Astrocyte (in vitro differentiated cells and primary cell): ENCODE measurements at regions not wholly inside any gene's neighbourhood (a gene's known extent, or its start where the extent isn't known, plus 50 kb on each side); places are given as distances from the start of the nearest gene placed in this dataset.

ENCODE experiments used
- DNase-seq: peaks from one replicate; pipeline ENCODE4 v3.0.0-alpha.2; 2010; ENCODE audit warnings: low read depth
- FAIRE-seq: peaks from 2 replicates; lab custom pipeline; 2011; peaks lifted over from hg19 to GRCh38; lab: Jason Lieb, UNC
- H2AFZ ChIP-seq: 2 replicates; pipeline ENCODE4 v1.6.0; 2012; ENCODE audit warnings: low read depth, low read length, inconsistent platforms
- H3K27ac ChIP-seq: 2 replicates; pipeline ENCODE4 v1.5.1; 2011; ENCODE audit warnings: low read depth, low read length, inconsistent platforms
- H3K27me3 ChIP-seq: 2 replicates; pipeline ENCODE4 v1.6.0; 2011; ENCODE audit warnings: low read length, inconsistent platforms; ENCODE audit not compliant: insufficient read depth
- H3K36me3 ChIP-seq: 2 replicates; pipeline ENCODE4 v1.5.1; 2011; ENCODE audit warnings: low read length, inconsistent platforms; ENCODE audit not compliant: insufficient read depth
- H3K4me1 ChIP-seq: 2 replicates; pipeline ENCODE4 v1.5.1; 2011; ENCODE audit warnings: low read length, inconsistent platforms; ENCODE audit not compliant: insufficient read depth
- H3K4me2 ChIP-seq: 2 replicates; pipeline ENCODE4 v1.6.0; 2012; ENCODE audit warnings: low read length, inconsistent platforms
- H3K4me3 ChIP-seq: 2 replicates; pipeline ENCODE4 v1.5.1; 2011; ENCODE audit warnings: low read depth, mild to moderate bottlenecking, low read length, inconsistent platforms; ENCODE audit not compliant: insufficient read depth
- H3K79me2 ChIP-seq: 2 replicates; pipeline ENCODE4 v1.6.0; 2012; ENCODE audit warnings: mild to moderate bottlenecking, low read length, inconsistent platforms; ENCODE audit not compliant: insufficient read depth
- H3K9ac ChIP-seq: 2 replicates; pipeline ENCODE4 v1.6.0; 2012; ENCODE audit warnings: mild to moderate bottlenecking, low read length, inconsistent platforms
- H3K9me3 ChIP-seq: 2 replicates; pipeline ENCODE4 v1.5.1; 2012; ENCODE audit warnings: low read depth, mild to moderate bottlenecking, low read length, inconsistent platforms; ENCODE audit not compliant: insufficient read depth
- H4K20me1 ChIP-seq: 2 replicates; pipeline ENCODE4 v1.6.0; 2012; ENCODE audit warnings: low read length, inconsistent platforms; ENCODE audit not compliant: insufficient read depth
- H3K27ac Mint-ChIP-seq: one replicate; pipeline ENCODE4 v1.8.0; 2021; ENCODE audit warnings: mild to moderate bottlenecking, mixed read lengths; ENCODE audit not compliant: unreplicated experiment
- H3K27me3 Mint-ChIP-seq: one replicate; pipeline ENCODE4 v1.8.0; 2021; ENCODE audit warnings: low read depth, mixed read lengths; ENCODE audit not compliant: unreplicated experiment
- H3K36me3 Mint-ChIP-seq: one replicate; pipeline ENCODE4 v1.8.0; 2021; ENCODE audit warnings: low read depth, mixed read lengths; ENCODE audit not compliant: unreplicated experiment
- H3K4me1 Mint-ChIP-seq: one replicate; pipeline ENCODE4 v1.8.0; 2021; ENCODE audit warnings: low read depth, mixed read lengths; ENCODE audit not compliant: unreplicated experiment
- H3K4me3 Mint-ChIP-seq: one replicate; pipeline ENCODE4 v1.8.0; 2021; ENCODE audit warnings: mild to moderate bottlenecking, moderate library complexity, mixed read lengths; ENCODE audit not compliant: unreplicated experiment
- H3K9me3 Mint-ChIP-seq: one replicate; pipeline ENCODE4 v1.8.0; 2021; ENCODE audit warnings: mild to moderate bottlenecking, mixed read lengths; ENCODE audit not compliant: unreplicated experiment
- CTCF ChIP-seq: IDR thresholded peaks from 2 replicates; pipeline ENCODE4 v1.5.1; 2011; ENCODE audit warnings: low read depth, mild to moderate bottlenecking, inconsistent platforms, low read length, moderate library complexity; ENCODE audit not compliant: insufficient read depth
- EZH2 ChIP-seq: IDR thresholded peaks from 2 replicates; pipeline ENCODE4 v1.6.1; 2012; ENCODE audit warnings: mild to moderate bottlenecking, low read length, inconsistent platforms; ENCODE audit not compliant: insufficient read depth

- H3K9ac ChIP-seq, result no peak overlapping the region
- H3K4me2 ChIP-seq, result no peak overlapping the region
- FAIRE-seq, result no peak
- H3K4me3 ChIP-seq, result no peak overlapping the region
- H3K79me2 ChIP-seq, result no peaks in the 10 kb centered on the region
- no peaks in the 10 kb centered on the region for H3K36me3 Mint-ChIP-seq
- peaks cover 3% of the 10 kb centered on the region for H3K4me1 ChIP-seq
- H3K9me3 Mint-ChIP-seq, result no peaks in the 10 kb centered on the region
- no peak overlapping the region for H3K27ac Mint-ChIP-seq
- DNase-seq, result no peak
- no peak overlapping the region for H3K27ac ChIP-seq
- no peaks in the 10 kb centered on the region for H3K36me3 ChIP-seq
- no peaks in the 10 kb centered on the region for H3K9me3 ChIP-seq
- H3K4me3 Mint-ChIP-seq, result no peak overlapping the region
- peaks cover 10% of the 10 kb centered on the region for H3K4me1 Mint-ChIP-seq
- no peak overlapping the region for H2AFZ ChIP-seq
- no peaks in the 10 kb centered on the region for H3K27me3 ChIP-seq
- H4K20me1 ChIP-seq, result no peaks in the 10 kb centered on the region
- no peaks in the 10 kb centered on the region for H3K27me3 Mint-ChIP-seq
- TF ChIP-seq CTCF, result no peak
- no peak for TF ChIP-seq EZH2
These were observed 102.2 kb upstream of the GADD45A start for GRCh38 chr1:67582625-67583461.

DNA sequence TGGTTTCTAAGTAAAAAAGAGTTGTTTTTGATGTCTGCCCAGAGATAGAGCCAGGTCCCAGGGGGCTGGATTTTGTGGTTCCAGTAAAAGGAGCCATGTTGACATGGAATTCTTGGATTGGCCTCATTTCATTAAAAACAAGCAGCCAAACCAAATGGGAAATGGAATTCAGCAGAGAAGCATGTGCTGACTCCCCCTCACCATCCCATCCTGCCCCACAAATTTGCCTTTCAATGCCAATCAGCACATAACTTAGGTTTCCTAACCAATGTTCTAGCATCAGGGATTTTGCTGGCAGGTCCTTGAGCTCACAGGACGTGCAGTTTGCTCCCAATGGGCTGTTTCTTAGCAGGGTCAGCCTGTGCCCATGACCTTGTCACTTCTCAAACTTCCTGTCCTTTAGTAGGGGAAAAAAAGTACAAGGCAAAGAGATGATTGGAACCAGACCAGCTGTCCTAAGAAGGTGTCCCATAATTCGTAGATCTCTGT, 101.5 kb upstream of the GADD45A start:
- Mint-ChIP-seq H3K27ac (no peak overlapping the region), H3K36me3 (no peaks in the 10 kb centered on the region), H3K4me1 (peaks cover 10% of the 10 kb centered on the region), H3K9me3 (no peaks in the 10 kb centered on the region), H3K4me3 (no peak overlapping the region), H3K27me3 (no peaks in the 10 kb centered on the region)
- no peak overlapping the region for H3K9ac ChIP-seq
- DNase-seq (peak; percentile 42), FAIRE-seq (no peak)
- H3K27ac ChIP-seq, result no peak overlapping the region
- no peak overlapping the region for H2AFZ ChIP-seq
- H3K36me3 ChIP-seq, result no peaks in the 10 kb centered on the region
- H4K20me1 ChIP-seq, result no peaks in the 10 kb centered on the region
- no peaks in the 10 kb centered on the region for H3K9me3 ChIP-seq
- TF ChIP-seq CTCF, result no peak
- TF ChIP-seq EZH2, result no peak
- no peak overlapping the region for H3K4me2 ChIP-seq
- no peaks in the 10 kb centered on the region for H3K79me2 ChIP-seq
- no peaks in the 10 kb centered on the region for H3K27me3 ChIP-seq
- H3K4me3 ChIP-seq, result no peak overlapping the region
- H3K4me1 ChIP-seq, result peaks cover 3% of the 10 kb centered on the region

DNA sequence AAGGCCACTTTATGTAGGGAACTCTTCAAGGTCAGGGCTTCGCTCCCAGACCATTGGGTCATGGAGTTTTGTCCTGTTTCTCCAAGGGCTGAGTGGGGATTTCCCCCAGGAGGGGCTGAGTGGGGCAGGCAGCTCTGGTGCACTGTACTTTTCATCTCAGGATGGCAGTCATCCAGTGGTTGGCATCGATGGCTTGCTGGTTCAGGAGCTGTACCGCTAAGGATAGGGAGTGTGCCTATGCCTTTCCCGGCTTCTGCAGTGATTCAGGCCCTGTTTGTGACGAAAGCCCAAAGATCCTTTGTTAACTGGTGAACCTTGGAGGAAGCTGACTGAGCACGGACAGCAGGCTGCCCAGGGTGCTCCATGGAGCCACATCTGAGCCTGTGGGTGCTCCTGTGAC, 100.1 kb upstream of the GADD45A start:
- H3K36me3 Mint-ChIP-seq, result no peaks in the 10 kb centered on the region
- H3K27ac Mint-ChIP-seq, result no peak overlapping the region

More for the DNA sequence above, 100.1 kb upstream of the GADD45A start:
- no peak overlapping the region for H3K9ac ChIP-seq
- no peak for TF ChIP-seq CTCF
- peaks cover 3% of the 10 kb centered on the region for H3K4me1 ChIP-seq
- H3K36me3 ChIP-seq, result no peaks in the 10 kb centered on the region
- H3K4me3 ChIP-seq, result no peak overlapping the region
- Mint-ChIP-seq H3K4me1 (peaks cover 10% of the 10 kb centered on the region), H3K9me3 (no peaks in the 10 kb centered on the region), H3K4me3 (no peak overlapping the region), H3K27me3 (no peaks in the 10 kb centered on the region)
- no peak overlapping the region for H2AFZ ChIP-seq
- H3K79me2 ChIP-seq, result no peaks in the 10 kb centered on the region
- no peak for FAIRE-seq
- no peaks in the 10 kb centered on the region for H4K20me1 ChIP-seq
- DNase-seq, result no peak
- H3K4me2 ChIP-seq, result no peak overlapping the region
- no peaks in the 10 kb centered on the region for H3K9me3 ChIP-seq
- H3K27me3 ChIP-seq, result no peaks in the 10 kb centered on the region
- H3K27ac ChIP-seq, result no peak overlapping the region
